Hindlimb muscle (tissue), 1 donor: ENCODE measurements at regions not wholly inside any gene's neighbourhood (a gene's known extent, or its start where the extent isn't known, plus 50 kb on each side); places are given as distances from the start of the nearest gene placed in this dataset.

Experiments
- DNase-seq: peaks from one replicate; pipeline ENCODE4 v3.0.0-alpha.2; 2013

DNA sequence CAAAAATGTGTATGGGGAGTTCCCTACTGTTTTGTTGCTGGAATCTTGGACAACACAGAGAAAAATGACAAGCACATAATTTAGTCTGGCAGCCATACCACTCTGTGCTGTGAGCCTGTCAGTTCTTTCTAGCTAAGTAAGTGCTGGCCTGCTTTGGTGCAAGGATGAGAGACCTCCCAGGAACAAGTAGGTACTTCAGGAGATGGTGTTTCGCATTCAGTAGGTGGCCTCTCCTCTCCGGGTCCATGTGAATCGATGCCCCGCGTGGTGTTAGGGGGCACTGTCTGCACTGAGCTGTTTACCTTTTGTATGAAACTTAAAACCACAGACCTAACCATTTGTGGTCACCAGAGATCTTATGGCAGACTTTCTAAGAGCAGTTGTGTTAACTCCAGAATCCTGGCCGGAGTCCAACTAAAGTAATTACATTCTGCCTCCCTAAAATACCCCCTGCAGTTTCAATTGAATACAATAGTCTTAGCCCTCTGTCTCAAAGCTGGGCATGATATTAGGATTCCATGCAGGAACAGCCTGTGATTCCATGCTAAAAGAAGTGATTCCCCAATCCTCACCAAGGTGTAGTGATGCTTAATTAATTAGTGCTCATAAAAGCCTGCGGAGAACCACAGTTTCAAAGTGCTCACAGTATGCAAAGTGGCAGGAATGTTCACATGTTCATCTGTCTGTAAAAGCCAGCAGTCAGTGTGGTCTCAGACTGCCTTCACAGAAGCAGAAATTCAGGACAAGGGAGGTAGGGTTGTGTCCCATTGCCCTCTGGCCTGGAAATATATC, 64.2 kb downstream of the LLPH start:
- DNase-seq, result no peak

- DNase-seq, result no peak
These were observed 64.9 kb downstream of the LLPH start for GRCh38 chr12:66065641-66066136.

GRCh38 chr12:66065150-66065549, 65.4 kb downstream of the LLPH start:
- no peak for DNase-seq

DNA sequence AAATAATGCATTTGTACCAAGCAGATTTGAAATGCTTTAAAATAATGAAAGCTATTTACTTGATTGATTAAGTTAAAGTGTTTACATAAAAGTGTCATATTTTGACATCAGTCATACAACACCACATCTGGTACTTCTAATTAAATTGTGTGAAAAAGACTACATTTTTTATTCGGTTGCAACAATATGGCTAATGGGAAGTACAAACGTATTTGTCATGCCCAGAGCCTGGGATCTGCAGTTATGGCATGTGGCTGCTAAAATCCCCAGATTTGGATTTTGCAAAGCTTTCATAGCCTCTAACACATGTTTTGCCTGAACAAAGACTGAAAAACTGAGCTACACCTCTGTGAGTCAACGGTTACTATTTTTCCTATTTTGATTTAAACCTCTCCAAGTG, 66.6 kb downstream of the LLPH start:
- DNase-seq, result no peak

- DNase-seq, result no peak
These were observed 68.3 kb downstream of the LLPH start for GRCh38 chr12:66062290-66062625.

DNA sequence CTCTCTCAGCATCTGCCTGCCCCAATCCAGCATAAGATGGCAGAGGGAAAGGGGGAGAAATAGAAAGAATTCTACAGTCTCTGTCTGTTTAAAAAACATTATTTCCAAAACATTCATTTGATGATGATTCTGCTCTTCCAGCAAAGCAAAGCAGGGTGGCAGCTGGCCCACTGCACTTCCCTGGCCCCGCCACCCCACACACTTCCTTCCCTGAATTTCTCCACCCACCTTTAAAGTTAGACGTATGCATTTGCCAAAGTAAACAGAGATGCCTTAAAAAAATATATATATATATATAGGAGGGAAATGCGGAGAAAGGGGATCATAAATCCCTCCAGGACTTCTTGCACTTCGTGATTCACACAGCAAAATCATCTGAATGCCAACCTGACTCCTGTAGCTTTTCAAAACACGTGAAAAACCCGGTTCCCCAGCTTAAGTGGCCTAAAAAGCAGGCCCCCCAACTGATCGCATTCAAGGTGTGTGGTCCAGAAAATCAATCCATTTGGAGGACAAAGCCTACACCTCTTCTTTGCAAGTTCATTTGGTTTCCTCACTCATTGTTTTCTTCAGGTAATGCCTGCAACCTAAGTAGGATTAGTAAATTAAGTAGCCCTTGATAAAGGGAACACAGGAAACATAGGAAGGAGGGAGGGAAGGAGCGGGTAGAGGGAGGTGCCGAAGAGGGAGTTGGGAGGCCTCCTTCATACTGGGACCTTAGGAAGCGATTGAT, 68.8 kb downstream of the LLPH start:
- DNase-seq, result no peak

DNA sequence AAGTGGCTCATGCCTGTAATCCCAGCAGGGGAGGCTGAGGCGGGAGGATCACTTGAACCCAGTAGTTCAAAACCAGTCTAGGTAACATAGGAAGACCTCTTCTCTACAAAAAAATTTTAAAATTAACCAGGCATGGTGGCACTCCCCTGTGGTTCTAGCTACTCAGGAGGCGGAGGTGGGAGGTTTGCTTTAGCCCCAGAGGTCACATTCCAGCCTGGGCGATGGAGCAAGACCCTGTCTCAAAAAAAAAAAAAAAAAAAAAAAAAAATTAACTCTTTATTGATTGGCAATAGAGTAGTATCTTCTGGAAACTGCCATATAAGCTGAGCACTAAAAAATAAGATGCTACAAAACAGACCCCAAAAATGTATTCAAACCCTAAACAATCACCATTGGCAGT, 69.5 kb downstream of the LLPH start:
- no peak for DNase-seq

GRCh38 chr12:66060163-66060907, 70.2 kb downstream of the LLPH start:
- no peak for DNase-seq

- no peak for DNase-seq
These were observed 70.9 kb downstream of the LLPH start for GRCh38 chr12:66059666-66060065.

DNA sequence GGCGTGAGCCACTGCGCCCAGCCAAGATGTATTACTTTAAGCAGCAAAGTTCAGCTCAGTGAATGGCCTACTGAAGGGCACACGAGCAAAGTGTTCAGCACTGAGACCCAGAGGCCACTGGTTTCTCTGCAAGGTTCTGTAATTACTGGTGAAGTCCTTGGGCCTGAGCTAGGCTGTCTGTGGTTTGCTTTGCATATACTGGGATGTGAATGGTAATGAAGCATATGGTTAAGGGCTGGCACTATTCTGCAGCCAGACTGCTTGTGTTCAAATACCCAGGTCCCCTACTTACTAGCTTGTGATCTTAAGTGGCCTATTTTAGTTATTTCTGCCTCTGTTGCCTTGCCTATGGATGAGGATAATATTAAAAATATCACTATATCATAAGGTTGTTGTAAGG, 72.0 kb downstream of the LLPH start:
- no peak for DNase-seq

DNA sequence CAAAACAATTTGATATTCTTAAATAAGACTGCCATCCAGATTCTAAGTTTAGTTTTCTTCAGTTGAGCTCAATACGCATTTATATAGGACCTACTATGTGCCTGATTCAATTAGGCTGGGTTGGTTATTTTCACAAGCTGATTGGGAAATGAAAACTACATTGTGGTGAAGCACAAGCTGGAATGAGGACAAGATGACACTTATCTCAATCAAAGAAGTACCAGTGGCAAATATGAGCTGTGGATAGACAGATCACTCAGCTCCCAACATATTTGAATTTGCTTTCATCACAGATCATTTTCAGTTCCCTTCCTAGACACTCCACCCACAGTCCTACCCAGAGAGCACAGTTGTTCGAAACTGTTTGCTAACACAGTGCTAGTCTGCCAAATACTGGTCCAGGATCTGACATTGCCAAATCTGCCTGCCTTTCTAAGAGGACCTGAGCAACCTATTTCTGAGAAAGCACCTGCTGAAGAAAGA, 74.7 kb downstream of the LLPH start:
- no peak for DNase-seq

- DNase-seq, result no peak
These were observed 77.4 kb downstream of the LLPH start for GRCh38 chr12:66052988-66053615.

DNA sequence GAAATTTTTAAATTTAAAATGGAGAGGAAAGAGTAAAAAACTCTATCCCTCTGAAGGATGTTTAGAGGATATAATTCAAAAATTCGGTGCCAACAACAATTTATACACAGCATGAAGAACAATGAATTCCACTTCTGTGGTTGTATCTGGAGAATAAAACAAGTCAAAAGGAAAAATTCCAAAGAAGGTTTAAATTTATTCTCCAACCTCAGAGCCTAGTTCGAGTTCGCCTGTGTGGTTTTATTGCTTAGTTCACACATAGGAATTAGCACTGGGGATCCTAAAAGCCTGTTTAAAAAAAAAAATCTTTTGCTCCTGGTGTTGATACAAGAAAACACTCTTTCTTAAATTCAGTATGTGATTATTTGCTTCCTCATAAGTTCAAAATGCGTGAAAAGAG, 79.2 kb downstream of the LLPH start:
- DNase-seq, result no peak

- DNase-seq, result no peak
These were observed 79.9 kb downstream of the LLPH start for GRCh38 chr12:66050610-66051009.

DNA sequence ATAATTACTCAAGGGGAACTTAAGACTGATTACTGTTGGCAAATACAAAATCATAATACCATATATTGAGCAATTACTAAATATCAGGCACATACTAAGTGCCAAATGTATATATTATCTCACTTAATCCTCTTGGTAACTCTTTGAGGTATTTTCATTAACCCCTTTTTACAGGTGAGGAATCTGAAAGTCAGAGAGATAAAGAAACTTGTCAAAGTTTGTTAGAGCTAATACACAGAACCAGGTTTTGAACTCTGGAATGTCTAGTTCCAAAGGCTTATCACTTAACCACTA, 80.3 kb downstream of the LLPH start:
- no peak for DNase-seq

GRCh38 chr12:66049538-66050282, 80.8 kb downstream of the LLPH start:
- DNase-seq, result no peak

GRCh38 chr12:66048835-66049537, 81.6 kb downstream of the LLPH start:
- no peak for DNase-seq

GRCh38 chr12:66048218-66048834, 82.2 kb downstream of the LLPH start:
- DNase-seq, result no peak

DNA sequence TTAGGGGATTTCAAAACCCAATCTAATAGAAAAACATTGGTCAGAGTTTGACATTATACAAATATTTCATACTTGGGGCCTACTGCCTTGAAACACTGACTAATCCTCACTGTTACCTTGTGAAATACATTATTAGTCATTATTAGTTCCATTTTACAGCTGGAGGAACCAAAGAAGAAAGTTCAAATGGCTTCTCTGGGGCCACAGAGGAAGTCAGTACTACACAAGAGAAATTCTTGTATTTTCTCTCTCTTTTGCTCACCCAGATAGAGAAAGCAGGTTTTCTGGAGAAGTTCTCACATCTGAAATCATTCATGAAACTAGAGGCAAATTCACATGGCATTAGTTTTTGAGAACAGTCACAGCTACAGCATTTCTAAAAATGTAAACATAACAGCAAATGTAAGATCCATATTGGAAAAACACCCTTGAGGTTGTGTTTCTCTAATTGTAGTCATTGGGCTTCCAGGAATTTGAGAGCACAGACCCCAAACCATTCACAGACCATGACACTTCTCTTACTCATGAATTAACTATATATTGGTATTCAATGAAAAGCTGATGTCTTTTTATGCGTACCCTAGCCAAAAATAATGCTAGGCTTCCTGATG, 83.0 kb downstream of the LLPH start:
- no peak for DNase-seq

DNA sequence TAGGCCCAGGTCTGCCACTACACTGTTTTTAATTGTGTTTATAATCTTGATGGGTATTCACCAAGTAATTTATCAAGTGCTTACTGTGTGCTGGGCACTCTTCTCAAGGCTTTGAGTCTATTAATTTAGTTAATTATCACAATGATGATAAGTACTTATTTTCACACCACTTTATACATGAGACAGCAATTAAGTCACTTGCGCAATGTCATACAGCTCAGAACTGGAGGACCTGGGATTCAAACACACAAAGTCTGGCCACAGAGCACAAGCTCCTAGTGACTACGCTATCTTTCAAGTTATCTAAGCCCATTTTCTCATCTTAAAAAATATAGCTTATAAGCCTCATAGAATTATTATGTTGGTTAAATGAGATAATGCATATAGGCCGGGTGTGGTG, 85.0 kb downstream of the LLPH start:
- DNase-seq, result no peak

DNA sequence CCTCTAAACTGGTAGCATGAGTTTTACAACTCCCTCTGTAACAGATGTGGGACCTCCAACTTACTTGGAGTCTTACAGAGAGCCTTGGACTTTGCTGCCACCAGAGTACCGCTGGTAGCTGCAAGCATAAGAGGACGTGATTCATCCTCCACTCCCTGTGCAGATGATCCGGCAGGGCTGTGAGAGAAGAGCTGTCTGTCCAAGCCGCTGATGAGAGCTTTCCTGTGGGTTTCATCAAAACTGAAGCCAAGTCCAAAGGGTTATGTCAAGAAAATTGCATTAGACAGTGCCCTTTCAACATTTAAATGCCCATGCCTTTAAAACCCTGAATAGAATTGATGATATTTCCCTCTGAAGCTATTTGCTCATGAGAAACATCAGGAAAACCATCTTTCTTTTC, 85.8 kb downstream of the LLPH start:
- no peak for DNase-seq
